A673 (cell line): ENCODE measurements at regions not wholly inside any gene's neighbourhood (a gene's known extent, or its start where the extent isn't known, plus 50 kb on each side); places are given as distances from the start of the nearest gene placed in this dataset.

Source experiments
- BruUV-seq: library from RNA; stranded (reverse); fragments of 400-500 nt; replicated peaks from 2 replicates; lab custom pipeline; 2021; lab: Mats Ljungman, UMichigan
- CTCF ChIA-PET: fragments of 300-600 bp; sonication (Branson Sonifier 250); formaldehyde crosslinking; loops from one replicate; lab custom pipeline; 2022; ENCODE audit warnings: antibody characterized with exemption; lab: Charles Lee
- POLR2A ChIA-PET: fragments of 300-600 bp; sonication (Branson Sonifier 250); formaldehyde crosslinking; loops from one replicate; lab custom pipeline; 2022; ENCODE audit warnings: antibody characterized with exemption; ENCODE audit not compliant: low non-redundant PET; lab: Charles Lee
- DNase-seq: peaks from one replicate; pipeline ENCODE4 v3.0.0-alpha.2; 2015; ENCODE audit warnings: low spot score
- H3K27ac ChIP-seq: fragments of 200-600 bp; sonication (generic); 2 replicates; pipeline ENCODE4 v1.5.1; 2016; ENCODE audit warnings: mixed run types, low read depth, mild to moderate bottlenecking, mixed read lengths, antibody characterized with exemption, low read length; ENCODE audit not compliant: poor library complexity, severe bottlenecking
- H3K27me3 ChIP-seq: fragments of 200-600 bp; sonication (generic); replicated peaks from 2 replicates; pipeline ENCODE4 v1.6.1; 2017; ENCODE audit warnings: mixed run types, low read depth, mild to moderate bottlenecking, mixed read lengths, antibody characterized with exemption, low read length; ENCODE audit not compliant: insufficient read depth, poor library complexity
- H3K36me3 ChIP-seq: fragments of 200-600 bp; sonication (generic); 2 replicates; pipeline ENCODE4 v1.6.1; 2016; ENCODE audit warnings: mixed run types, mild to moderate bottlenecking, mixed read lengths, antibody characterized with exemption, low read length; ENCODE audit not compliant: insufficient read depth, poor library complexity, severe bottlenecking
- H3K4me1 ChIP-seq: fragments of 200-600 bp; sonication (generic); 2 replicates; pipeline ENCODE4 v1.6.1; 2017; ENCODE audit warnings: mixed run types, mild to moderate bottlenecking, mixed read lengths, antibody characterized with exemption, low read length; ENCODE audit not compliant: insufficient read depth, poor library complexity, severe bottlenecking
- H3K4me3 ChIP-seq: fragments of 200-600 bp; sonication (generic); 2 replicates; pipeline ENCODE4 v1.5.1; 2016; ENCODE audit warnings: low read depth, mixed run types, mild to moderate bottlenecking, mixed read lengths, low read length; ENCODE audit not compliant: poor library complexity, severe bottlenecking
- H3K9me3 ChIP-seq: fragments of 200-600 bp; sonication (generic); 2 replicates; pipeline ENCODE4 v1.6.1; 2016; ENCODE audit warnings: mixed run types, low read depth, mild to moderate bottlenecking, mixed read lengths, antibody characterized with exemption, low read length; ENCODE audit not compliant: poor library complexity, severe bottlenecking
- EZH2 ChIP-seq: fragments of 200-600 bp; sonication (generic); IDR thresholded peaks from 2 replicates; pipeline ENCODE4 v1.6.1; 2017; ENCODE audit warnings: borderline replicate concordance, low read depth, mild to moderate bottlenecking, mixed read lengths, antibody characterized with exemption, low read length; ENCODE audit not compliant: poor library complexity, severe bottlenecking
- intact Hi-C: fragments of 100-400 bp; cut with micrococcal nuclease; formaldehyde crosslinking; loops from one replicate; pipeline ENCODE4 v1.10.0; 2022; ENCODE audit not compliant: unreplicated experiment
- TF ChIP-seq, protein P1 (sequence below): fragments of 300-800, 200-600 bp; sonication (generic); conservative IDR thresholded peaks from 2 replicates; pipeline ENCODE4 v1.5.1; 2017; ENCODE audit warnings: low read depth, mild to moderate bottlenecking, antibody characterized with exemption, low read length, moderate library complexity, mixed read lengths

DNA sequence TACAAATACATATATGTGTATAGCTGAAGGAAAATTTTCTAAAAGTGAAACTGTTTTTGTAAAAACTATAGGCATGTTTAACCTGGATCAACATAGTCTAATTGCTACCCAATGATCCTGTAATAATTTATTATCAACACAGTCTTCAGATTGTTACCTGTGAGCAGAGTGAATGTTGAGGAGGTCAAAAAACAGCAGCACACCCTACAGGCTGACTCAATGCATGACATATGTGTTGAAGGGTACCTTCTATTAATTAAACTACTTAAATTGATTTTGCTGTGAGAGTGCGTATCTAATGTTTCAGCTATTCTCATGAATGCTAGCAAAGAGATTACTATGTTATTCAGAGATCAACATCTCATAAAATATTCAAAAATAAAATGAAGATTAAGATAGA is 411.4 kb downstream of the TNS3 start:
- ChIA-PET POLR2A (no interaction called here), CTCF (no interaction called here)
- BruUV-seq = no TSS peak
- no peaks in the 10 kb centered on the region for H3K9me3 ChIP-seq
- H3K27me3 ChIP-seq = no peaks in the 10 kb centered on the region
- intact Hi-C loops = no loop called here
- no peak for DNase-seq
- no peak overlapping the region for H3K4me3 ChIP-seq
- H3K27ac ChIP-seq = no peak overlapping the region
- no peak for TF ChIP-seq EZH2
- TF ChIP-seq, protein P1, sequence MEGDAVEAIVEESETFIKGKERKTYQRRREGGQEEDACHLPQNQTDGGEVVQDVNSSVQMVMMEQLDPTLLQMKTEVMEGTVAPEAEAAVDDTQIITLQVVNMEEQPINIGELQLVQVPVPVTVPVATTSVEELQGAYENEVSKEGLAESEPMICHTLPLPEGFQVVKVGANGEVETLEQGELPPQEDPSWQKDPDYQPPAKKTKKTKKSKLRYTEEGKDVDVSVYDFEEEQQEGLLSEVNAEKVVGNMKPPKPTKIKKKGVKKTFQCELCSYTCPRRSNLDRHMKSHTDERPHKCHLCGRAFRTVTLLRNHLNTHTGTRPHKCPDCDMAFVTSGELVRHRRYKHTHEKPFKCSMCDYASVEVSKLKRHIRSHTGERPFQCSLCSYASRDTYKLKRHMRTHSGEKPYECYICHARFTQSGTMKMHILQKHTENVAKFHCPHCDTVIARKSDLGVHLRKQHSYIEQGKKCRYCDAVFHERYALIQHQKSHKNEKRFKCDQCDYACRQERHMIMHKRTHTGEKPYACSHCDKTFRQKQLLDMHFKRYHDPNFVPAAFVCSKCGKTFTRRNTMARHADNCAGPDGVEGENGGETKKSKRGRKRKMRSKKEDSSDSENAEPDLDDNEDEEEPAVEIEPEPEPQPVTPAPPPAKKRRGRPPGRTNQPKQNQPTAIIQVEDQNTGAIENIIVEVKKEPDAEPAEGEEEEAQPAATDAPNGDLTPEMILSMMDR = peak; percentile 27; the same call in 1 of the 2 replicates
- H3K4me1 ChIP-seq = no peaks in the 10 kb centered on the region
- no peaks in the 10 kb centered on the region for H3K36me3 ChIP-seq

DNA sequence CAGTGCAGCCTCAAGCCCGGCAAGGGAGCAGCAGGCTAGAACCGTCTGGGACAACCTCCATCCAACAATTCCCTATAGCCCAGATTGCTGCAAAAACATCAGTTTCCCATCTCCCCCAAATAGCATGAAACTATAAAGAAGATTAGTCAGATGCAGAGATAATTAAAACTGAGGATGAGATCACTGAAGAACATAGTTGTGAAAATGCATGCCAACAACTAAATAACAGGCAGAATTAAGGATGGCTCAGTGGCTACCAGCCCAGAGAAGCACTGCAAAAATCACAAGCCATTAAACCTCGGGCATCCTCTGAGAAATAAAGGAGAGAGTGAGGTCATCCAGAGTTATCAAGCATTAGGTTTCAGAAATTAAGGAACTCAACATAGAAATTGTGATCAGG is 427.1 kb downstream of the TNS3 start:
- no peak for DNase-seq
- TF ChIP-seq, protein P1 = no peak
- TF ChIP-seq EZH2 = no peak
- Histone ChIP-seq H3K36me3 (no peaks in the 10 kb centered on the region), H3K4me3 (no peak overlapping the region), H3K4me1 (no peaks in the 10 kb centered on the region), H3K27me3 (no peaks in the 10 kb centered on the region), H3K27ac (no peak overlapping the region), H3K9me3 (no peaks in the 10 kb centered on the region)
- ChIA-PET POLR2A (no interaction called here), CTCF (no interaction called here)
- intact Hi-C loops = no loop called here
- no TSS peak for BruUV-seq

DNA sequence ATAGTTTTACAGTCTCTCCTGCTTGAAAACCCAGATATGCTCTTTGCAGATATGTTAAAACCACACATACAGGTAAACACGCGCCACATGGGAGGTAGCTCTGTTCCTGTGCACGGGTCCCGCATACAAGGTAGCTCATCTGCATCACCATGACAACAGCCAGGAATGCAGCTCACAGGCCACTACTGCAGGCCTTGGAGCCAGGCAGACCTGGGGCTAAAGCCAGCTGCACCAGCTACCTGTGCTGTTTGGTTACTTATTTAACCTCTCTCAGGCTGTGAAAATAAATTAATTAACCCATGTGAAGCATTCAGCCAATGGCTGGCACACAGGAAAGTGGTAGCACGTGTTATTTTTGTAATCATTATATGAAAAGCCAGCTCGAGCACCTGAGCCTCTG is 428.3 kb downstream of the TNS3 start:
- CTCF ChIA-PET = no interaction called here
- DNase-seq = no peak
- Histone ChIP-seq H3K4me1 (no peaks in the 10 kb centered on the region), H3K4me3 (no peak overlapping the region), H3K27me3 (no peaks in the 10 kb centered on the region), H3K36me3 (no peaks in the 10 kb centered on the region), H3K9me3 (no peaks in the 10 kb centered on the region), H3K27ac (no peak overlapping the region)
- TF ChIP-seq, protein P1 = no peak
- TF ChIP-seq EZH2 = no peak
- POLR2A ChIA-PET = no interaction called here
- intact Hi-C loops = no loop called here
- BruUV-seq = no TSS peak
